ENCODE measurements at regions not wholly inside any gene's neighbourhood (a gene's known extent, or its start where the extent isn't known, plus 50 kb on each side); places are given as distances from the start of the nearest gene placed in this dataset.

- H2AFZ ChIP-seq (ENCODE audit: low read depth, low read length): no peak overlapping the region
- no peak overlapping the region for H3K4me3 ChIP-seq (ENCODE audit: low read length)
- no peaks in the 10 kb centered on the region for H3K36me3 ChIP-seq (ENCODE audit: insufficient read depth, low read length)
- H3K4me1 ChIP-seq (ENCODE audit: insufficient read depth, low read length): peaks cover 2% of the 10 kb centered on the region
- H3K9me3 ChIP-seq (ENCODE audit: low read length): no peaks in the 10 kb centered on the region
- H3K27me3 ChIP-seq (ENCODE audit: insufficient read depth, low read length): no peaks in the 10 kb centered on the region
Measured at GRCh38 chr10:4775808-4776207, 50.2 kb upstream of the AKR1E2 start.

GRCh38 chr10:4772202-4772570, 53.8 kb upstream of the AKR1E2 start:
- no peaks in the 10 kb centered on the region for H3K36me3 ChIP-seq (ENCODE audit: insufficient read depth, low read length)
- H3K9me3 ChIP-seq (ENCODE audit: low read length): no peaks in the 10 kb centered on the region
- no peak overlapping the region for H2AFZ ChIP-seq (ENCODE audit: low read depth, low read length)
- H3K4me3 ChIP-seq (ENCODE audit: low read length): no peak overlapping the region
- H3K27me3 ChIP-seq (ENCODE audit: insufficient read depth, low read length): no peaks in the 10 kb centered on the region
- peaks cover 13% of the 10 kb centered on the region for H3K4me1 ChIP-seq (ENCODE audit: insufficient read depth, low read length)

- no peaks in the 10 kb centered on the region for H3K36me3 ChIP-seq (ENCODE audit: insufficient read depth, low read length)
- peaks cover 16% of the 10 kb centered on the region for H3K4me1 ChIP-seq (ENCODE audit: insufficient read depth, low read length)
- no peak overlapping the region for H2AFZ ChIP-seq (ENCODE audit: low read depth, low read length)
- no peak overlapping the region for H3K4me3 ChIP-seq (ENCODE audit: low read length)
- no peaks in the 10 kb centered on the region for H3K27me3 ChIP-seq (ENCODE audit: insufficient read depth, low read length)
- no peaks in the 10 kb centered on the region for H3K9me3 ChIP-seq (ENCODE audit: low read length)
Measured at GRCh38 chr10:4771554-4772201, 54.3 kb upstream of the AKR1E2 start.

GRCh38 chr10:4770801-4771553, 55.0 kb upstream of the AKR1E2 start:
- peaks cover 23% of the 10 kb centered on the region for H3K4me1 ChIP-seq (ENCODE audit: insufficient read depth, low read length)
- H3K27me3 ChIP-seq (ENCODE audit: insufficient read depth, low read length): no peaks in the 10 kb centered on the region
- no peak overlapping the region for H2AFZ ChIP-seq (ENCODE audit: low read depth, low read length)
- no peaks in the 10 kb centered on the region for H3K9me3 ChIP-seq (ENCODE audit: low read length)
- no peaks in the 10 kb centered on the region for H3K36me3 ChIP-seq (ENCODE audit: insufficient read depth, low read length)
- no peak overlapping the region for H3K4me3 ChIP-seq (ENCODE audit: low read length)

- Histone ChIP-seq H3K27me3 (ENCODE audit: insufficient read depth, low read length) (no peaks in the 10 kb centered on the region), H2AFZ (ENCODE audit: low read depth, low read length) (no peak overlapping the region), H3K4me1 (ENCODE audit: insufficient read depth, low read length) (peaks cover 23% of the 10 kb centered on the region), H3K4me3 (ENCODE audit: low read length) (no peak overlapping the region), H3K9me3 (ENCODE audit: low read length) (no peaks in the 10 kb centered on the region), H3K36me3 (ENCODE audit: insufficient read depth, low read length) (no peaks in the 10 kb centered on the region)
Measured at GRCh38 chr10:4768416-4768815, 57.6 kb upstream of the AKR1E2 start.

- H3K36me3 ChIP-seq (ENCODE audit: insufficient read depth, low read length): no peaks in the 10 kb centered on the region
- H2AFZ ChIP-seq (ENCODE audit: low read depth, low read length): no peak overlapping the region
- no peak overlapping the region for H3K4me3 ChIP-seq (ENCODE audit: low read length)
- H3K9me3 ChIP-seq (ENCODE audit: low read length): no peaks in the 10 kb centered on the region
- no peaks in the 10 kb centered on the region for H3K27me3 ChIP-seq (ENCODE audit: insufficient read depth, low read length)
- peaks cover 23% of the 10 kb centered on the region for H3K4me1 ChIP-seq (ENCODE audit: insufficient read depth, low read length)
Measured at GRCh38 chr10:4767033-4767814, 58.8 kb upstream of the AKR1E2 start.

- Histone ChIP-seq H3K36me3 (ENCODE audit: insufficient read depth, low read length) (no peaks in the 10 kb centered on the region), H3K27me3 (ENCODE audit: insufficient read depth, low read length) (no peaks in the 10 kb centered on the region), H3K4me3 (ENCODE audit: low read length) (no peak overlapping the region), H3K4me1 (ENCODE audit: insufficient read depth, low read length) (peaks cover 23% of the 10 kb centered on the region), H3K9me3 (ENCODE audit: low read length) (no peaks in the 10 kb centered on the region), H2AFZ (ENCODE audit: low read depth, low read length) (no peak overlapping the region)
Measured at GRCh38 chr10:4766454-4766853, 59.6 kb upstream of the AKR1E2 start.

- no peaks in the 10 kb centered on the region for H3K36me3 ChIP-seq (ENCODE audit: insufficient read depth, low read length)
- no peaks in the 10 kb centered on the region for H3K27me3 ChIP-seq (ENCODE audit: insufficient read depth, low read length)
- no peaks in the 10 kb centered on the region for H3K9me3 ChIP-seq (ENCODE audit: low read length)
- no peak overlapping the region for H3K4me3 ChIP-seq (ENCODE audit: low read length)
- H2AFZ ChIP-seq (ENCODE audit: low read depth, low read length): no peak overlapping the region
- peaks cover 21% of the 10 kb centered on the region for H3K4me1 ChIP-seq (ENCODE audit: insufficient read depth, low read length)
Measured at GRCh38 chr10:4765428-4765827, 60.6 kb upstream of the AKR1E2 start.

- Histone ChIP-seq H3K9me3 (ENCODE audit: low read length) (no peaks in the 10 kb centered on the region), H3K27me3 (ENCODE audit: insufficient read depth, low read length) (no peaks in the 10 kb centered on the region), H2AFZ (ENCODE audit: low read depth, low read length) (no peak overlapping the region), H3K36me3 (ENCODE audit: insufficient read depth, low read length) (no peaks in the 10 kb centered on the region), H3K4me3 (ENCODE audit: low read length) (no peak overlapping the region), H3K4me1 (ENCODE audit: insufficient read depth, low read length) (peaks cover 21% of the 10 kb centered on the region)
Measured at GRCh38 chr10:4763960-4764428, 62.0 kb upstream of the AKR1E2 start.

GRCh38 chr10:4763513-4763912, 62.5 kb upstream of the AKR1E2 start:
- no peaks in the 10 kb centered on the region for H3K36me3 ChIP-seq (ENCODE audit: insufficient read depth, low read length)
- H3K4me1 ChIP-seq (ENCODE audit: insufficient read depth, low read length): peaks cover 21% of the 10 kb centered on the region
- H3K27me3 ChIP-seq (ENCODE audit: insufficient read depth, low read length): no peaks in the 10 kb centered on the region
- H2AFZ ChIP-seq (ENCODE audit: low read depth, low read length): no peak overlapping the region
- H3K4me3 ChIP-seq (ENCODE audit: low read length): no peak overlapping the region
- no peaks in the 10 kb centered on the region for H3K9me3 ChIP-seq (ENCODE audit: low read length)

- H3K9me3 ChIP-seq (ENCODE audit: low read length): no peaks in the 10 kb centered on the region
- no peak overlapping the region for H2AFZ ChIP-seq (ENCODE audit: low read depth, low read length)
- H3K27me3 ChIP-seq (ENCODE audit: insufficient read depth, low read length): no peaks in the 10 kb centered on the region
- no peaks in the 10 kb centered on the region for H3K36me3 ChIP-seq (ENCODE audit: insufficient read depth, low read length)
- H3K4me1 ChIP-seq (ENCODE audit: insufficient read depth, low read length): peaks cover 6% of the 10 kb centered on the region
- no peak overlapping the region for H3K4me3 ChIP-seq (ENCODE audit: low read length)
Measured at GRCh38 chr10:4758256-4758655, 67.8 kb upstream of the AKR1E2 start.

GRCh38 chr10:4755286-4755989, 70.6 kb upstream of the AKR1E2 start:
- peaks cover 6% of the 10 kb centered on the region for H3K4me1 ChIP-seq (ENCODE audit: insufficient read depth, low read length)
- H3K36me3 ChIP-seq (ENCODE audit: insufficient read depth, low read length): no peaks in the 10 kb centered on the region
- H3K27me3 ChIP-seq (ENCODE audit: insufficient read depth, low read length): no peaks in the 10 kb centered on the region
- H2AFZ ChIP-seq (ENCODE audit: low read depth, low read length): no peak overlapping the region
- H3K9me3 ChIP-seq (ENCODE audit: low read length): no peaks in the 10 kb centered on the region
- H3K4me3 ChIP-seq (ENCODE audit: low read length): no peak overlapping the region

GRCh38 chr10:4754143-4754542, 71.9 kb upstream of the AKR1E2 start:
- Histone ChIP-seq H3K9me3 (ENCODE audit: low read length) (no peaks in the 10 kb centered on the region), H3K4me1 (ENCODE audit: insufficient read depth, low read length) (peaks cover 6% of the 10 kb centered on the region), H3K4me3 (ENCODE audit: low read length) (no peak overlapping the region), H3K27me3 (ENCODE audit: insufficient read depth, low read length) (no peaks in the 10 kb centered on the region), H3K36me3 (ENCODE audit: insufficient read depth, low read length) (no peaks in the 10 kb centered on the region), H2AFZ (ENCODE audit: low read depth, low read length) (no peak overlapping the region)
